GM13976 (cell line): ENCODE measurements at regions not wholly inside any gene's neighbourhood (a gene's known extent, or its start where the extent isn't known, plus 50 kb on each side); places are given as distances from the start of the nearest gene placed in this dataset.

Source experiments
- DNase-seq: peaks from one replicate; pipeline ENCODE4 v3.0.0; 2012; ENCODE audit warnings: low spot score
- CTCF ChIP-seq: IDR thresholded peaks from 2 replicates; pipeline ENCODE4 v1.5.1; 2012; ENCODE audit warnings: borderline replicate concordance, mild to moderate bottlenecking; ENCODE audit not compliant: insufficient read depth; ENCODE audit errors: extremely low read depth, missing control alignments, control extremely low read depth
- in situ Hi-C: fragments of 300-500 bp; cut with MboI; formaldehyde crosslinking; loops from one replicate; pipeline ENCODE4 v1.12.0; 2022; ENCODE audit warnings: low sequenced_read_pairs, mixed read lengths, inconsistent platforms; ENCODE audit not compliant: unreplicated experiment

GRCh38 chr9:90001747-90002146, 396.9 kb downstream of the GADD45G start:
- in situ Hi-C loops: no loop called here
- no peak for TF ChIP-seq CTCF
- no peak for DNase-seq

GRCh38 chr9:90002397-90003271, 397.8 kb downstream of the GADD45G start:
- DNase-seq: no peak
- in situ Hi-C loops: no loop called here
- no peak for TF ChIP-seq CTCF

- in situ Hi-C loops: no loop called here
- no peak for TF ChIP-seq CTCF
Measured at GRCh38 chr9:90005388-90005787, 400.6 kb downstream of the GADD45G start.

GRCh38 chr9:90007516-90008440, 403.0 kb downstream of the GADD45G start:
- DNase-seq: no peak
- no peak for TF ChIP-seq CTCF
- in situ Hi-C loops: no loop called here

More at GRCh38 chr9:90005388-90005787, 400.6 kb downstream of the GADD45G start:
- DNase-seq: no peak

GRCh38 chr9:90009447-90009846, 404.6 kb downstream of the GADD45G start:
- in situ Hi-C loops: no loop called here
- DNase-seq: peak; percentile 50
- TF ChIP-seq CTCF: no peak

- no peak for DNase-seq
Measured at GRCh38 chr9:90010793-90011192, 406.0 kb downstream of the GADD45G start.

More at GRCh38 chr9:90010793-90011192, 406.0 kb downstream of the GADD45G start:
- in situ Hi-C loops: no loop called here
- TF ChIP-seq CTCF: no peak
